ENCODE measurements at regions not wholly inside any gene's neighbourhood (a gene's known extent, or its start where the extent isn't known, plus 50 kb on each side); places are given as distances from the start of the nearest gene placed in this dataset.

GRCh38 chr1:94339206-94339927 lies 78.8 kb upstream of the ABCD3 start:
- Histone ChIP-seq H3K36me3 (ENCODE audit: control insufficient read depth, insufficient read depth, low read length) (no peaks in the 10 kb centered on the region), H3K4me3 (ENCODE audit: extremely low read depth, insufficient read depth, low read length, poor library complexity, severe bottlenecking) (no peak overlapping the region), H3K27ac (ENCODE audit: low read depth, low read length, severe bottlenecking) (no peak overlapping the region), H3K4me1 (ENCODE audit: control insufficient read depth, insufficient read depth, low read length, poor library complexity, severe bottlenecking) (peaks cover 10% of the 10 kb centered on the region), H3K9me3 (ENCODE audit: control insufficient read depth, low read length) (no peaks in the 10 kb centered on the region)
- 91% methylated on average over 8 of the region's 8 CpGs for WGBS, 2 experiments (ENCODE audit: insufficient coverage in 2 of 2)

- no peaks in the 10 kb centered on the region for H3K9me3 ChIP-seq (ENCODE audit: control insufficient read depth, low read length)
- no peaks in the 10 kb centered on the region for H3K36me3 ChIP-seq (ENCODE audit: control insufficient read depth, insufficient read depth, low read length)
- H3K27ac ChIP-seq (ENCODE audit: low read depth, low read length, severe bottlenecking) = no peak overlapping the region
- WGBS, 2 experiments (ENCODE audit: insufficient coverage in 2 of 2) = 96% methylated on average over 3 of the region's 4 CpGs; no CpG with 5 or more reads in 1 of the 2 experiments
- H3K4me3 ChIP-seq (ENCODE audit: extremely low read depth, insufficient read depth, low read length, poor library complexity, severe bottlenecking) = no peak overlapping the region
- H3K4me1 ChIP-seq (ENCODE audit: control insufficient read depth, insufficient read depth, low read length, poor library complexity, severe bottlenecking) = peaks cover 22% of the 10 kb centered on the region
Measured at GRCh38 chr1:94336991-94337390, 81.2 kb upstream of the ABCD3 start.

DNA sequence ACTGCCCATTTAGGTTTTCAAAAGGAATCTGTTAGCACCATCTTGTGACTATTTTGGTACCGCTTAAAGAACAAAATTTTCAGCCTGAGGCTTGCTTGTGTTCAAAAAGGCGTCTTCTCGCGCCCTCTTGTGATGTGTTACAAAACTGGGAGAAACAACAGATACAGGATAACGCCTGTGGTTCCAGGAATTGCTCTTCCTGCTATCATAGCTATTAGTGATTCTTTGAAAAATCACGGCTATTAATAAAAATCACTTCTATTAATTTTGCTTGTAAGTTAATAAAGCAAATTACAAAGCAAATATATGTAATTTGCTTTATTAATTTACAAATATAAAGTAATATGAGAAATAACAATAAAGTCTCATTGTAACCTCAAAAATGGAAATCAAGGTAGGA lies 82.2 kb upstream of the ABCD3 start:
- no peak overlapping the region for H3K4me3 ChIP-seq (ENCODE audit: extremely low read depth, insufficient read depth, low read length, poor library complexity, severe bottlenecking)
- H3K4me1 ChIP-seq (ENCODE audit: control insufficient read depth, insufficient read depth, low read length, poor library complexity, severe bottlenecking) = peaks cover 22% of the 10 kb centered on the region
- WGBS, 2 experiments (ENCODE audit: insufficient coverage in 2 of 2) = 0 to 10% methylated on average over 1 to 4 of the region's 6 CpGs
- H3K9me3 ChIP-seq (ENCODE audit: control insufficient read depth, low read length) = no peaks in the 10 kb centered on the region
- no peak overlapping the region for H3K27ac ChIP-seq (ENCODE audit: low read depth, low read length, severe bottlenecking)
- H3K36me3 ChIP-seq (ENCODE audit: control insufficient read depth, insufficient read depth, low read length) = no peaks in the 10 kb centered on the region

- H3K9me3 ChIP-seq (ENCODE audit: control insufficient read depth, low read length) = no peaks in the 10 kb centered on the region
- H3K36me3 ChIP-seq (ENCODE audit: control insufficient read depth, insufficient read depth, low read length) = no peaks in the 10 kb centered on the region
- WGBS, 2 experiments (ENCODE audit: insufficient coverage in 2 of 2) = 60% methylated on average over 1 of the region's 2 CpGs; no CpG with 5 or more reads in 1 of the 2 experiments
- H3K4me3 ChIP-seq (ENCODE audit: extremely low read depth, insufficient read depth, low read length, poor library complexity, severe bottlenecking) = no peak overlapping the region
- peak overlapping the region; percentile 75 for H3K27ac ChIP-seq (ENCODE audit: low read depth, low read length, severe bottlenecking)
- H3K4me1 ChIP-seq (ENCODE audit: control insufficient read depth, insufficient read depth, low read length, poor library complexity, severe bottlenecking) = peaks cover 22% of the 10 kb centered on the region
Measured at GRCh38 chr1:94335447-94335846, 82.7 kb upstream of the ABCD3 start.

DNA sequence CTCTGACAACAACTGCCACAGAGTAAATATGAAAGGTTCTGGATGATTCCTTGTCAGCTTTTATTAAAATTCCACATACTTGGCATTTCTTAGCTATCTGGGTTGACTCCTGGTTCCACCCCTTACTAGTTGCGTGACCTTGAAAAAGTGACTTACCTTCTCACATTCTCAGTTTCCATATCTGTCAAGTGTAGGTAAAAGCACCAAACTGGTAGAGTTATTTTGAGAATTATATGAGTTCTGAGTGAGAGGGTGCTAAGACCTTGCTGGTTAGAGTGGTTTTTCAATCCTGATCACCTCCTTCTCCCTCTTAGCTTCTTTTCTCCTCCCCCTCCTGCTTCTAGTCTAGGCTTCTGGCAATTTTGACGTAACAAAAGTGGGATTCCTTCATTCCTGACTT lies 83.4 kb upstream of the ABCD3 start:
- Histone ChIP-seq H3K27ac (ENCODE audit: low read depth, low read length, severe bottlenecking) (peak overlapping the region; percentile 75), H3K4me3 (ENCODE audit: extremely low read depth, insufficient read depth, low read length, poor library complexity, severe bottlenecking) (no peak overlapping the region), H3K9me3 (ENCODE audit: control insufficient read depth, low read length) (no peaks in the 10 kb centered on the region), H3K4me1 (ENCODE audit: control insufficient read depth, insufficient read depth, low read length, poor library complexity, severe bottlenecking) (peaks cover 22% of the 10 kb centered on the region), H3K36me3 (ENCODE audit: control insufficient read depth, insufficient read depth, low read length) (no peaks in the 10 kb centered on the region)
- 50% methylated on average over 1 of the region's 2 CpGs; no CpG with 5 or more reads in 1 of the 2 experiments for WGBS, 2 experiments (ENCODE audit: insufficient coverage in 2 of 2)

DNA sequence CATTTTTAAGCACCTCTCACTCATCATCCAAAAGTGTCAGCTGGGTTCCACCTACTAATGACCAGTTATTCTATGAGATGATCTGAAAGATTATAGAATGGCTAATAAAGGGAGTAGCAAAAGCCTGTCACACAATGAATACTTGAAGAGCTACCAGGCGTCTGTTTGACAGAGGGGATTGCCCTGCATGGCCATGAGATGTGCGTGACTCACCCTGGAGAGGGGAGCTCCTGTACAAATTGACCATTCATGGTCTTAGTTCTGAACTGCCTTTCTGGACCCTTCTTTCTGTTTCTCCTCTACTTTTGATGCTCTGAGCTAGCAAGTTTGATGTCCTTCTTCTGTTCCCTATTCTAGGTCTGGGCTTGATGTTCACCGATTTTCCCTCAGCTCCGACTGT lies 85.2 kb upstream of the ABCD3 start:
- H3K4me3 ChIP-seq (ENCODE audit: extremely low read depth, insufficient read depth, low read length, poor library complexity, severe bottlenecking) = no peak overlapping the region
- H3K4me1 ChIP-seq (ENCODE audit: control insufficient read depth, insufficient read depth, low read length, poor library complexity, severe bottlenecking) = peaks cover 31% of the 10 kb centered on the region
- WGBS, 2 experiments (ENCODE audit: insufficient coverage in 2 of 2) = 84 to 94% methylated on average over 4 of the region's 4 CpGs
- H3K36me3 ChIP-seq (ENCODE audit: control insufficient read depth, insufficient read depth, low read length) = no peaks in the 10 kb centered on the region
- H3K9me3 ChIP-seq (ENCODE audit: control insufficient read depth, low read length) = no peaks in the 10 kb centered on the region
- H3K27ac ChIP-seq (ENCODE audit: low read depth, low read length, severe bottlenecking) = no peak overlapping the region

DNA sequence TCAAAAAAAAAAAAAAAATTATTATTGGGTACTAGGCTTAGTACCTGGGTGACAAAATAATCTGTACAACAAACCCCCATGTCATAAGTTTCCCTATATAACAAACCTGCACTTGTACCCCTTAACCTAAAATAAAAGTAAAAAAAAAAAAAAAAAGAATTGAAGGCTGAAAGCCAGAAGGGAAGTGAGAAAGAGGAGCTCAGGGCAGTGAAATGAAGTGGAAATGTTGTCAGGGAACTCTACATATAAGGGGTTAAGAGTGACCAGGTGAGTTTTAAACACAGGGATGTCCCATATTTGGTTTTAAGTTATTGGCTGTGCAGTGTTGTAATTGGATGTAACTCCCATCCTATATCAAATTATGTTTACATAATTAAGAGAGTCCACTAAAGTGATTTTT lies 85.7 kb upstream of the ABCD3 start:
- Histone ChIP-seq H3K27ac (ENCODE audit: low read depth, low read length, severe bottlenecking) (no peak overlapping the region), H3K4me3 (ENCODE audit: extremely low read depth, insufficient read depth, low read length, poor library complexity, severe bottlenecking) (no peak overlapping the region)

DNA sequence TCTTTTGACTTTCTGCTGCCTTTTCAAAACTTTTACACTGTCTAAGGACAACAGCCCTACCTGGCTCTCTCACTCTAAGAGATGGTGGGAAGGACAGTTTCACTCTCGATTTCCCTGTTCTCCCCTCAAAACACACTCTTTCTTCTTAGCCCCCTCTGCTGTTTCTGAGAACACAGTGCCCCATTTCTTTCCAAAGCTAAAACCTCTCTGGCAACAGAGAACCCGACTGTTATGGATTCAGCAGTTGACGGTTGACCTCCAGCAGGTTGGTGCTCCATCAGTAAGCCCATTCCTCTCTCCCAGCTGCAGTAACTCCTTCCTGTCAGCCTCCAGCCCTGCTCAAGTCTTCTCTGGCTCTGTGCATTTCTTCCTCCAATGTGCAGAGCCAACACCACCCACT lies 88.2 kb upstream of the ABCD3 start:
- no peak overlapping the region for H3K4me3 ChIP-seq (ENCODE audit: extremely low read depth, insufficient read depth, low read length, poor library complexity, severe bottlenecking)
- H3K4me1 ChIP-seq (ENCODE audit: control insufficient read depth, insufficient read depth, low read length, poor library complexity, severe bottlenecking) = peaks cover 49% of the 10 kb centered on the region
- H3K36me3 ChIP-seq (ENCODE audit: control insufficient read depth, insufficient read depth, low read length) = no peaks in the 10 kb centered on the region
- WGBS, 2 experiments (ENCODE audit: insufficient coverage in 2 of 2) = 49 to 59% methylated on average over 3 of the region's 3 CpGs
- H3K27ac ChIP-seq (ENCODE audit: low read depth, low read length, severe bottlenecking) = no peak overlapping the region
- H3K9me3 ChIP-seq (ENCODE audit: control insufficient read depth, low read length) = no peaks in the 10 kb centered on the region

More for the DNA sequence above, 85.7 kb upstream of the ABCD3 start:
- Histone ChIP-seq H3K4me1 (ENCODE audit: control insufficient read depth, insufficient read depth, low read length, poor library complexity, severe bottlenecking) (peaks cover 31% of the 10 kb centered on the region), H3K9me3 (ENCODE audit: control insufficient read depth, low read length) (no peaks in the 10 kb centered on the region), H3K36me3 (ENCODE audit: control insufficient read depth, insufficient read depth, low read length) (no peaks in the 10 kb centered on the region)

DNA sequence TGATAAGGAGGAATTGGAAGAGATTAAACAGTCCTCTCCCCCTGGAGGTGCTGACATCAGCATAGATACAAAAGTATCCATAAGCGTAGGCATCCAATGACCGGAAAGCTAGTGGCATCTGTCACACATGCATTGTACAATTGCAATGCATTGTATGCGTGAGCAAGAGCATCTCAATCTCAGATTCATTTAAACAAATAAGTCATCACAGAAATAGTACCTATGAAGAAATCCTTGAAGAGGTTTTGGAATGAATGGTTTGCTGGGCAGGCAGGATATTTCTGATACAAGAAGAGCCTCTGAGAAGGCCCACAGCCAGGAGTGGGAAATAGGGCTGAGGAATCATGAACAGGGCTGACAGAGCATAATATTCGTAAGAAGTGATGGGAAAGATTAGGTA lies 88.9 kb upstream of the ABCD3 start:
- Histone ChIP-seq H3K4me1 (ENCODE audit: control insufficient read depth, insufficient read depth, low read length, poor library complexity, severe bottlenecking) (peaks cover 50% of the 10 kb centered on the region), H3K4me3 (ENCODE audit: extremely low read depth, insufficient read depth, low read length, poor library complexity, severe bottlenecking) (no peak overlapping the region), H3K36me3 (ENCODE audit: control insufficient read depth, insufficient read depth, low read length) (no peaks in the 10 kb centered on the region), H3K9me3 (ENCODE audit: control insufficient read depth, low read length) (no peaks in the 10 kb centered on the region), H3K27ac (ENCODE audit: low read depth, low read length, severe bottlenecking) (no peak overlapping the region)
- WGBS, 2 experiments (ENCODE audit: insufficient coverage in 2 of 2) = 83 to 87% methylated on average over 1 to 2 of the region's 4 CpGs

DNA sequence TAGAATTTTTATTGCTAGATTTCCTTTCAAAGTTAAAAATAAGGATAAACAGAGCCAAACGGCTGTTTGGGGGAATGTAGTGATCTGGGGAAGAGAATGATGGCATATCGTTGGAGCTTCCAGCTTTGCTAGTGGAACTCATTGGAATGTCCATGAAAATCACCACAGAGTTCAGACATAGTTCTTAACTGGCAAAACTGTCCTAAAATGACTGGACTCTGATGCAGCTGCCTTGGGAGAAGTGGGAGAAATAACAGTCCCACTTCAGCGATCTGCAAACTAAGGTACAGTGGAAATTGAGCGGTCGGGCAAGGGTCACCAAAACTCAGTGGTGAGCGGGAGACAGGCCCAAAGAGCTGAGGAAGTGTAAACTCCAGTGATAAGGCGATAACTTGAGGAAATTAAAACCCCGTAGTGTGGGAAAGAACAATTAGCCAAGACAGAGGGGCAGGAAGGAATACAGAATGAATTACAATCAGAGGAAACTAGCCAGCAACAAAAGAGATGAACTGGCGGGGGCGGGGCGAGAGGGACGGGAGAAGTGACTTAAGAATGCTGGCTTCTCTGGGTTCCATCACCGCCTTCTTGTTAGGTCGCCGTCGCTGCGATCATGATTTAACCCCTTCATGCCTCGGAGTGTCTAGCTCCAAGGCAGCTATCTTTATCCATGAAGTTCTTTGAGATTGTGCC lies 89.8 kb upstream of the ARHGAP29 start:
- Histone ChIP-seq H3K36me3 (ENCODE audit: control insufficient read depth, insufficient read depth, low read length) (no peaks in the 10 kb centered on the region), H3K4me3 (ENCODE audit: extremely low read depth, insufficient read depth, low read length, poor library complexity, severe bottlenecking) (no peak overlapping the region), H3K9me3 (ENCODE audit: control insufficient read depth, low read length) (no peaks in the 10 kb centered on the region), H3K4me1 (ENCODE audit: control insufficient read depth, insufficient read depth, low read length, poor library complexity, severe bottlenecking) (peaks cover 60% of the 10 kb centered on the region), H3K27ac (ENCODE audit: low read depth, low read length, severe bottlenecking) (peak overlapping the region; percentile 94)
- 4% methylated on average over 7 to 17 of the region's 18 CpGs for WGBS, 2 experiments (ENCODE audit: insufficient coverage in 2 of 2)

DNA sequence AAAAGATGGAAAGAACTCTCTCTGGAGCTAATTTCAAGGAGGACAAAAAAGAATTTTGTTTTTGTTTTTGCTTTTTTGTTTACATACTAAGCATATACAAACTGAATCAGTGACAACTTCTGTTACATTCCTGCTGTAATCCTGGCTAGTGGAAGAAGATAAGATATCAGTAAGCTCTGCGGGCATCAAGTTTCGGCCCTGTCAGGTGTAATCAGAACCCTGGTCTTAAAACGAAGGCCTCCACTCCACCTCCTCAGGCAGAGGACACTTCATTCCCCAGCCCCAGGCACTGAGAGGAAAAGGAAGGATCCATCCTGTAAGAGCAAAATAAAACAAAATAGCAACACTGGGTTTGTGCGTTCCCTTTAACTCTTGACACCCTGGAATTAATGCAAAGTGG lies 88.9 kb upstream of the ARHGAP29 start:
- Histone ChIP-seq H3K4me3 (ENCODE audit: extremely low read depth, insufficient read depth, low read length, poor library complexity, severe bottlenecking) (no peak overlapping the region), H3K9me3 (ENCODE audit: control insufficient read depth, low read length) (no peaks in the 10 kb centered on the region), H3K27ac (ENCODE audit: low read depth, low read length, severe bottlenecking) (peak overlapping the region; percentile 94), H3K36me3 (ENCODE audit: control insufficient read depth, insufficient read depth, low read length) (no peaks in the 10 kb centered on the region), H3K4me1 (ENCODE audit: control insufficient read depth, insufficient read depth, low read length, poor library complexity, severe bottlenecking) (peaks cover 62% of the 10 kb centered on the region)
- WGBS, 2 experiments (ENCODE audit: insufficient coverage in 2 of 2) = no CpG with 5 or more reads among the region's 4 CpGs

All from mesodermal cell (in vitro differentiated cells).